Panc1 (cell line): ENCODE measurements at regions not wholly inside any gene's neighbourhood (a gene's known extent, or its start where the extent isn't known, plus 50 kb on each side); places are given as distances from the start of the nearest gene placed in this dataset.
A peak's percentile ranks its signal among the peaks of the same experiment; 100 is the strongest.
"Not testable (repeated sequence)": the region's sequence is repeated elsewhere in the genome, so short reads cannot be mapped to it uniquely, and the experiment has no call there.

Source experiments
- ATAC-seq: fragments of 200-7000 bp; cut with Tn5 transposase; 2 replicates; pipeline ENCODE4 v1.9.1; 2020; ENCODE audit warnings: mild to moderate bottlenecking, moderate library complexity
- BruUV-seq: library from RNA; stranded (reverse); fragments of 400-500 nt; replicated peaks from 2 replicates; lab custom pipeline; 2021; lab: Mats Ljungman, UMichigan
- CTCF ChIA-PET: fragments of 300-600 bp; sonication (Branson Sonifier 250); formaldehyde crosslinking; loops from one replicate; lab custom pipeline; 2022; ENCODE audit warnings: antibody characterized with exemption; lab: Charles Lee
- POLR2A ChIA-PET: fragments of 300-600 bp; sonication (Branson Sonifier 250); formaldehyde crosslinking; loops from one replicate; lab custom pipeline; 2022; ENCODE audit warnings: antibody characterized with exemption; lab: Charles Lee
- DNase-seq: peaks from one replicate; pipeline ENCODE4 v3.0.0-alpha.2; 2010; ENCODE audit warnings: low read depth, low spot score
- H3K27ac ChIP-seq: 2 replicates; pipeline ENCODE4 v1.5.1; 2011; ENCODE audit warnings: mild to moderate bottlenecking, low read length, inconsistent platforms
- H3K27me3 ChIP-seq: fragments of 200-500 bp; sonication (Bioruptor generic); 2 replicates; pipeline ENCODE4 v1.6.0; 2014; ENCODE audit warnings: low read length, inconsistent platforms; ENCODE audit not compliant: control insufficient read depth, insufficient read depth
- H3K36me3 ChIP-seq: fragments of 200-500 bp; sonication (Bioruptor generic); 2 replicates; pipeline ENCODE4 v1.5.1; 2014; ENCODE audit warnings: inconsistent platforms, mild to moderate bottlenecking, low read length, moderate library complexity; ENCODE audit not compliant: control insufficient read depth, insufficient read depth
- H3K4me1 ChIP-seq: 2 replicates; pipeline ENCODE4 v1.5.1; 2011; ENCODE audit warnings: inconsistent platforms, mild to moderate bottlenecking, low read length, moderate library complexity; ENCODE audit not compliant: control insufficient read depth, insufficient read depth
- H3K4me3 ChIP-seq, 2 experiments: 2 replicates each; pipeline ENCODE4 v1.5.1; 2011 to 2012; ENCODE audit warnings: low read depth in 2 of 2, low read length in 2 of 2, mild to moderate bottlenecking in 2 of 2, inconsistent platforms in 1 of 2, moderate library complexity in 1 of 2
- H3K9me3 ChIP-seq: fragments of 200-500 bp; sonication (Bioruptor generic); 2 replicates; pipeline ENCODE4 v1.5.1; 2014; ENCODE audit warnings: low read depth, mild to moderate bottlenecking, inconsistent platforms, low read length, moderate library complexity; ENCODE audit not compliant: control insufficient read depth, insufficient read depth
- POLR2AphosphoS5 ChIP-seq: IDR thresholded peaks from 2 replicates; pipeline ENCODE4 v1.6.1; 2012; ENCODE audit warnings: mild to moderate bottlenecking, low read depth, low read length, moderate library complexity
- SIN3A ChIP-seq: IDR thresholded peaks from 2 replicates; pipeline ENCODE4 v1.6.1; 2012; ENCODE audit warnings: low read depth, mild to moderate bottlenecking, low read length, moderate library complexity, borderline replicate concordance; ENCODE audit not compliant: insufficient read depth
- TCF7L2 ChIP-seq: IDR thresholded peaks from 2 replicates; pipeline ENCODE4 v1.6.1; 2011; ENCODE audit warnings: mild to moderate bottlenecking, low read depth, low read length, inconsistent platforms
- in situ Hi-C: cut with HindIII; loops from 2 replicates; pipeline ENCODE4 v1.10.0; 2016; ENCODE audit warnings: low sequenced_read_pairs, low pct_unique_long_range_greater_than_20kb
- intact Hi-C: fragments of 100-400 bp; cut with micrococcal nuclease; formaldehyde crosslinking; loops from one replicate; pipeline ENCODE4 v1.10.0; 2022; ENCODE audit not compliant: unreplicated experiment
- TF ChIP-seq, protein P1 (sequence below), 2 experiments: IDR thresholded peaks; 2 replicates each; pipeline ENCODE4 v1.6.1; 2011 to 2012; ENCODE audit warnings: low read depth in 2 of 2, control low read depth in 1 of 2, low read length in 1 of 2, mild to moderate bottlenecking in 1 of 2, moderate library complexity in 1 of 2; ENCODE audit not compliant: insufficient read depth in 1 of 2
- TF ChIP-seq, protein P2 (sequence below): fragments of 450-650 bp; IDR thresholded peaks from 2 replicates; pipeline ENCODE4 v1.5.1; 2017; ENCODE audit warnings: mild to moderate bottlenecking

DNA sequence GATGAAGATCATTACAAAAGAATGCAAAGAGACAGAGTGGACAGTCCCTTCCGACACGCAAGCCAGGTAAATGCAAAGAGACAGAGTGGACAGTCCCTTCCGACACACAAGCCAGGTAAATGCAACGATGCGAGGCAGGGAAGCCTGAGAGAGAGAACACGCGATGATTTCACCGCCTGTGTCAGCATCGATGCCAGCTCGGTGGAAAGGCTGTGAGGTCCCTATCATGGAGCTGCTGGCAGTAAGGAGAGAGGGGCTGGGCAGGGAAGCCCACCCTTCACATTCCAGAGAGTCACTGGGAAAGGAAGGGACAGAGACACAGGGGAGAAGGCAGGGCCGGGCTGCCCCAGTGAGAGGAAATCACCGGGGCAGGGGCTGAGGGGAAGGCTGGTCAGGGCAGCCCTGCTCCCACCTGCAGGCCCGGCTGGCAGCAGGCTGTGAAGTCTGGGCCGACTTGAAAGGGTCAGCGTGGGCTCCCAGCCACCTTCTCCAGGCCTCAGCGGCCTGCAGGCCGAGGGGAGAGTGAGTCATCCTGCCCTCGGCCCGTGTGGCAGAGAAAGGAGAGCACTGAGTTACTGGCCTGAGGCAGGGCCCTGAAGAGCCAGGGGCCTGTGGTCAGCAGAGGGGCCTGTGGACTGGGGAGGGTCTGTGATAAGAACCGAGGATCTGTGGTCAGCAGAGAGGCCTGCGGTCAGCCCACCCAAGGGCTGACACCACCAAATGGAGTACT is 80.4 kb downstream of the DACT2 start:
- H3K27ac ChIP-seq, result no peak overlapping the region
- TF ChIP-seq, protein P1, sequence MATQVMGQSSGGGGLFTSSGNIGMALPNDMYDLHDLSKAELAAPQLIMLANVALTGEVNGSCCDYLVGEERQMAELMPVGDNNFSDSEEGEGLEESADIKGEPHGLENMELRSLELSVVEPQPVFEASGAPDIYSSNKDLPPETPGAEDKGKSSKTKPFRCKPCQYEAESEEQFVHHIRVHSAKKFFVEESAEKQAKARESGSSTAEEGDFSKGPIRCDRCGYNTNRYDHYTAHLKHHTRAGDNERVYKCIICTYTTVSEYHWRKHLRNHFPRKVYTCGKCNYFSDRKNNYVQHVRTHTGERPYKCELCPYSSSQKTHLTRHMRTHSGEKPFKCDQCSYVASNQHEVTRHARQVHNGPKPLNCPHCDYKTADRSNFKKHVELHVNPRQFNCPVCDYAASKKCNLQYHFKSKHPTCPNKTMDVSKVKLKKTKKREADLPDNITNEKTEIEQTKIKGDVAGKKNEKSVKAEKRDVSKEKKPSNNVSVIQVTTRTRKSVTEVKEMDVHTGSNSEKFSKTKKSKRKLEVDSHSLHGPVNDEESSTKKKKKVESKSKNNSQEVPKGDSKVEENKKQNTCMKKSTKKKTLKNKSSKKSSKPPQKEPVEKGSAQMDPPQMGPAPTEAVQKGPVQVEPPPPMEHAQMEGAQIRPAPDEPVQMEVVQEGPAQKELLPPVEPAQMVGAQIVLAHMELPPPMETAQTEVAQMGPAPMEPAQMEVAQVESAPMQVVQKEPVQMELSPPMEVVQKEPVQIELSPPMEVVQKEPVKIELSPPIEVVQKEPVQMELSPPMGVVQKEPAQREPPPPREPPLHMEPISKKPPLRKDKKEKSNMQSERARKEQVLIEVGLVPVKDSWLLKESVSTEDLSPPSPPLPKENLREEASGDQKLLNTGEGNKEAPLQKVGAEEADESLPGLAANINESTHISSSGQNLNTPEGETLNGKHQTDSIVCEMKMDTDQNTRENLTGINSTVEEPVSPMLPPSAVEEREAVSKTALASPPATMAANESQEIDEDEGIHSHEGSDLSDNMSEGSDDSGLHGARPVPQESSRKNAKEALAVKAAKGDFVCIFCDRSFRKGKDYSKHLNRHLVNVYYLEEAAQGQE (IDR thresholded peaks at IDR 0.05; ENCODE audit: insufficient read depth in 1 of 2, low read depth in 2 of 2, low read length in 1 of 2), result no peak
- no peak for TF ChIP-seq POLR2AphosphoS5
- no peak for TF ChIP-seq TCF7L2
- TF ChIP-seq, protein P2, sequence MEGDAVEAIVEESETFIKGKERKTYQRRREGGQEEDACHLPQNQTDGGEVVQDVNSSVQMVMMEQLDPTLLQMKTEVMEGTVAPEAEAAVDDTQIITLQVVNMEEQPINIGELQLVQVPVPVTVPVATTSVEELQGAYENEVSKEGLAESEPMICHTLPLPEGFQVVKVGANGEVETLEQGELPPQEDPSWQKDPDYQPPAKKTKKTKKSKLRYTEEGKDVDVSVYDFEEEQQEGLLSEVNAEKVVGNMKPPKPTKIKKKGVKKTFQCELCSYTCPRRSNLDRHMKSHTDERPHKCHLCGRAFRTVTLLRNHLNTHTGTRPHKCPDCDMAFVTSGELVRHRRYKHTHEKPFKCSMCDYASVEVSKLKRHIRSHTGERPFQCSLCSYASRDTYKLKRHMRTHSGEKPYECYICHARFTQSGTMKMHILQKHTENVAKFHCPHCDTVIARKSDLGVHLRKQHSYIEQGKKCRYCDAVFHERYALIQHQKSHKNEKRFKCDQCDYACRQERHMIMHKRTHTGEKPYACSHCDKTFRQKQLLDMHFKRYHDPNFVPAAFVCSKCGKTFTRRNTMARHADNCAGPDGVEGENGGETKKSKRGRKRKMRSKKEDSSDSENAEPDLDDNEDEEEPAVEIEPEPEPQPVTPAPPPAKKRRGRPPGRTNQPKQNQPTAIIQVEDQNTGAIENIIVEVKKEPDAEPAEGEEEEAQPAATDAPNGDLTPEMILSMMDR, result no peak
- TF ChIP-seq SIN3A, result no peak
- ChIA-PET POLR2A (interaction anchor here (0.5 kb wide), 1 partner anchor 1744 kb away, joined by 6 read pairs; no protein-coding TSS in a partner anchor), CTCF (interaction anchor here (0.6 kb wide), 1 partner anchor 847 kb away, joined by 3 read pairs; no protein-coding TSS in a partner anchor)
- DNase-seq (no peak), ATAC-seq (peak; percentile 76)
- H3K36me3 ChIP-seq, result no peaks in the 10 kb centered on the region
- BruUV-seq, result no TSS peak
- no peaks in the 10 kb centered on the region for H3K4me1 ChIP-seq
- in situ Hi-C loops (no loop called here), intact Hi-C loops (no loop called here)
- H3K27me3 ChIP-seq, result no peaks in the 10 kb centered on the region
- H3K4me3 ChIP-seq, result no peak overlapping the region
- no peaks in the 10 kb centered on the region for H3K9me3 ChIP-seq

DNA sequence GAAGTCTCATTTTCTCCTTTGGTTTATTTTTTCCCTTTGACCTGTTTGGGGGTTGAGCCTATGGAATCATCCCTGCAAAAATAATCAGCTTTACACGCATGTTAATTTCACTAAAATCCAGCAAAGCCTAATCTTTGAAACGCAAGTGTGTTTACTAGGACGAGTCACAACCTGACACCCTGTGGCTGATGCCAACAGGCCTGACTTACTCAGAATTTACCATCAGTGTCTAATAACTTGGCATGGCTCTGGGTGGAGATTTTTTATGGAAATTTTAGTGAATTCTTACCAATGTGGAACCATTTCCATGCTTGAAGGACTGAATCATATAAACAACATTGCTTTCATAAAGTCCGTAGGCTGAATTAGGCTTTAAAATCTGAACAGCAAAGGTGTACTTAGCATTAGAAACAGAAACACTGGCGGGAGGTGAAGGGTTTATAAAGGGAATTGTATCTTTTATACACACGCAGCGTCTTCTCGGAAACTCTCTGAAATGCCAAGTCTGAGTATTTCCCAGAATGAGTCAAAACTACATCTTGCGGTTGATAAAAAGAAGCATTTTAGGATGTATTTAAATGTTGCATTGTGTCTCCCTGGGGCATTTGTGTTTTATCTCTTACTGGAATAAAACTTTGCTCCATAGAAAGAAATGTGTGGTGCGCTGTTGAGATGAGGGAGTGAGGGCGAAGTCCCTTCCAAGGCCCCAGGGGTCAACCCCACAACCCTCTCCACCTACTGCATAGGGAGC is 81.2 kb downstream of the DACT2 start:
- Histone ChIP-seq H3K36me3 (no peaks in the 10 kb centered on the region), H3K27ac (no peak overlapping the region), H3K4me1 (no peaks in the 10 kb centered on the region), H3K4me3 (no peak overlapping the region), H3K27me3 (no peaks in the 10 kb centered on the region), H3K9me3 (no peaks in the 10 kb centered on the region)
- no peak for DNase-seq
- ATAC-seq, result no peak
- TF ChIP-seq POLR2AphosphoS5, result no peak
- no peak for TF ChIP-seq SIN3A
- no peak for TF ChIP-seq TCF7L2
- TF ChIP-seq, protein P2, result no peak
- TF ChIP-seq, protein P1 (IDR thresholded peaks at IDR 0.05; ENCODE audit: insufficient read depth in 1 of 2, low read depth in 2 of 2, low read length in 1 of 2), result no peak
- no TSS peak for BruUV-seq
- CTCF ChIA-PET, result interaction anchor here (0.6 kb wide), 1 partner anchor 848 kb away, joined by 3 read pairs; no protein-coding TSS in a partner anchor
- POLR2A ChIA-PET, result no interaction called here
- intact Hi-C loops, result no loop called here
- in situ Hi-C loops, result no loop called here

DNA sequence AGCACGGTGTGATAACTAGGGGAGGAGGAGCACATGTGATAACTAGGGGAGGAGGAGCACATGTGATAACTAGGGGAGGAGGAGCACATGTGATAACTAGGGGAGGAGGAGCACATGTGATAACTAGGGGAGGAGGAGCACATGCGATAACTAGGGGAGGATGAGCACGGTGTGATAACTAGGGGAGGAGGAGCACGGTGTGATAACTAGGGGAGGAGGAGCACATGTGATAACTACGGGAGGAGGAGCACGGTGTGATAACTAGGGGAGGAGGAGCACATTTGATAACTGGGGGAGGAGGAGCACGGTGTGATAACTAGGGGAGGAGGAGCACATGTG is 85.7 kb downstream of the DACT2 start:
- H3K4me3 ChIP-seq, in situ Hi-C loops, POLR2A ChIA-PET, H3K36me3 ChIP-seq, BruUV-seq, ATAC-seq, intact Hi-C loops, H3K4me1 ChIP-seq, CTCF ChIA-PET, H3K9me3 ChIP-seq, H3K27ac ChIP-seq, DNase-seq, H3K27me3 ChIP-seq: not testable (repeated sequence)
